GM13976 (cell line): ENCODE measurements at regions not wholly inside any gene's neighbourhood (a gene's known extent, or its start where the extent isn't known, plus 50 kb on each side); places are given as distances from the start of the nearest gene placed in this dataset.
"Not testable (repeated sequence)": the region's sequence is repeated elsewhere in the genome, so short reads cannot be mapped to it uniquely, and the experiment has no call there.

ENCODE experiments used
- DNase-seq: peaks from one replicate; pipeline ENCODE4 v3.0.0; 2012; ENCODE audit warnings: low spot score
- in situ Hi-C: fragments of 300-500 bp; cut with MboI; formaldehyde crosslinking; loops from one replicate; pipeline ENCODE4 v1.12.0; 2022; ENCODE audit warnings: low sequenced_read_pairs, mixed read lengths, inconsistent platforms; ENCODE audit not compliant: unreplicated experiment
- TF ChIP-seq, protein P1 (sequence below): IDR thresholded peaks from 2 replicates; pipeline ENCODE4 v1.5.1; 2012; ENCODE audit warnings: borderline replicate concordance, mild to moderate bottlenecking; ENCODE audit not compliant: insufficient read depth; ENCODE audit errors: extremely low read depth, missing control alignments, control extremely low read depth

- no peak for DNase-seq
- in situ Hi-C loops = no loop called here
Observed at GRCh38 chr10:4224178-4224577, 439.2 kb upstream of the KLF6 start.

GRCh38 chr10:4221310-4221709 is 436.3 kb upstream of the KLF6 start:
- DNase-seq, in situ Hi-C loops: not testable (repeated sequence)

More at GRCh38 chr10:4224178-4224577, 439.2 kb upstream of the KLF6 start:
- TF ChIP-seq, protein P1, sequence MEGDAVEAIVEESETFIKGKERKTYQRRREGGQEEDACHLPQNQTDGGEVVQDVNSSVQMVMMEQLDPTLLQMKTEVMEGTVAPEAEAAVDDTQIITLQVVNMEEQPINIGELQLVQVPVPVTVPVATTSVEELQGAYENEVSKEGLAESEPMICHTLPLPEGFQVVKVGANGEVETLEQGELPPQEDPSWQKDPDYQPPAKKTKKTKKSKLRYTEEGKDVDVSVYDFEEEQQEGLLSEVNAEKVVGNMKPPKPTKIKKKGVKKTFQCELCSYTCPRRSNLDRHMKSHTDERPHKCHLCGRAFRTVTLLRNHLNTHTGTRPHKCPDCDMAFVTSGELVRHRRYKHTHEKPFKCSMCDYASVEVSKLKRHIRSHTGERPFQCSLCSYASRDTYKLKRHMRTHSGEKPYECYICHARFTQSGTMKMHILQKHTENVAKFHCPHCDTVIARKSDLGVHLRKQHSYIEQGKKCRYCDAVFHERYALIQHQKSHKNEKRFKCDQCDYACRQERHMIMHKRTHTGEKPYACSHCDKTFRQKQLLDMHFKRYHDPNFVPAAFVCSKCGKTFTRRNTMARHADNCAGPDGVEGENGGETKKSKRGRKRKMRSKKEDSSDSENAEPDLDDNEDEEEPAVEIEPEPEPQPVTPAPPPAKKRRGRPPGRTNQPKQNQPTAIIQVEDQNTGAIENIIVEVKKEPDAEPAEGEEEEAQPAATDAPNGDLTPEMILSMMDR = no peak

DNA sequence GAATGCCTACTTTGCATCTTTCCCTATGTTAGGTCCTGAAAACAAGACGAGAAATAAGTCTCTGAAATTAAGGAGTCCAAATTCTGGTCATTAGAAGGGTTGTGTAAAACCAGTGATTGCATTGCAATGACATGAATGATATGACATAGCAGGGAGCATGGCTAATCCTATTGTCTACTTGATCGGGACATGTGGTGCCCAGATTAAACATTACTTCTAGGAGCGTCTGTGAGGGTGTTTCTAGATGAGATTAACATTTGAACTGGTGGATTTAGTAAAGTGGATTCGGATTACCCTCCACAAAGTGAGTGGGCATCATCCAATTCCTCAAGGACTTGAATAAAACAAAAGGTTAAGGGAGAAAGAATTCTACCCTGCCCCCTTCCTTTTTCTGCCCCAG is 434.9 kb upstream of the KLF6 start:
- no peak for DNase-seq
- in situ Hi-C loops = no loop called here
- TF ChIP-seq, protein P1 = no peak

GRCh38 chr10:4217653-4218052 is 432.6 kb upstream of the KLF6 start:
- TF ChIP-seq, protein P1 = no peak
- in situ Hi-C loops = no loop called here
- no peak for DNase-seq

DNA sequence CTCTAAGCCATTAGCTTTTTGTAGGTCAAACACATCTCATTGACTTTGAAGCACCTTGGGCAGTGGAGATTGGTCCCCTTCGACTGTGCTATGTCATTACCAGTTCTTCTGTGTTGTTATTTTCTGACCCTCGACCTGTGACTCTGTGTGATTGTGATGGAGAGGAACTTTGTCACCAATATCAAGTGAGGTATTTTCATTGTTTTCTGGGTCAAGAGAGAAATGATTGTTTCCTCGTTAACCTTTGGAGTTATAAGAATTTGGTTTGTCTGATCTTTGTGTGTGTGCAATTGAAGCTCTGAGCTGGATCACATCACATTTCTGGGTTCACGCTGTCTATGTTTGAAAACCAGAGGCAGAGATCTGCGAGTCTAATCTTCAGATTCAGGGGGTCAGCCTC is 432.2 kb upstream of the KLF6 start:
- TF ChIP-seq, protein P1 = no peak
- DNase-seq = no peak

DNA sequence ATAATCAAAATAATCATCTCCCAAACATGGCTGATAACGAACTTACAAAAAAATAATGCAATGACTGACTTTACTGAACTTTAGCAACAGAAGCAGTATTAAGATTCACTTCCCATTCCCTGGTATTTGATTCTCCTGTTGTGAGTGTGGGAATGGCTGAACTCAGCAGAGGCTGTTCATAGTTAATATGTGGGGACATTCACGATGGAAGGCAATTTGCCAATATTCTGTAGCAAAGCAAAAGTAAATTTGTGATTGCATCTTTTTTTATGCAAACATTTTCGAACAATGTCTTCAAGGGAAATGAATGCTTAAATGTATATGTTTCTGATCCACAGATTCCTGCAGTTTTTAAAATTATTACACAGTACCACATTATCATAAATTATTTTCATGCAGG is 431.7 kb upstream of the KLF6 start:
- in situ Hi-C loops = no loop called here
- no peak for DNase-seq
- TF ChIP-seq, protein P1 = no peak

More for the DNA sequence above, 432.2 kb upstream of the KLF6 start:
- in situ Hi-C loops = no loop called here

GRCh38 chr10:4215963-4216575 is 431.1 kb upstream of the KLF6 start:
- in situ Hi-C loops = no loop called here
- no peak for DNase-seq
- TF ChIP-seq, protein P1 = no peak
